Stimulated activated CD4-positive, alpha-beta T cell treated with anti-CD3 and anti-CD28 coated beads, Interleukin-4, amount 100 ng/mL, for 4 hours (primary cell): ENCODE measurements at regions not wholly inside any gene's neighbourhood (a gene's known extent, or its start where the extent isn't known, plus 50 kb on each side); places are given as distances from the start of the nearest gene placed in this dataset.
"Not testable (repeated sequence)": the region's sequence is repeated elsewhere in the genome, so short reads cannot be mapped to it uniquely, and the experiment has no call there.

Experiments
- DNase-seq, 2 experiments: peaks; one replicate each; pipeline ENCODE4 v3.0.0-alpha.2; 2020

GRCh38 chr10:78212060-78212785, 178.6 kb downstream of the RPS24 start:
- DNase-seq, result no peak

- DNase-seq, result no peak
Measured at GRCh38 chr10:78212786-78213175, 179.1 kb downstream of the RPS24 start.

- no peak for DNase-seq
Measured at GRCh38 chr10:78214955-78215354, 181.3 kb downstream of the RPS24 start.

GRCh38 chr10:78215645-78216044, 182.0 kb downstream of the RPS24 start:
- DNase-seq, result peak in 1 of 2 experiments; percentile 2

GRCh38 chr10:78217336-78217735, 183.7 kb downstream of the RPS24 start:
- no peak for DNase-seq

- DNase-seq, result no peak
Measured at GRCh38 chr10:78218798-78219490, 185.3 kb downstream of the RPS24 start.

GRCh38 chr10:78219568-78219967, 185.9 kb downstream of the RPS24 start:
- DNase-seq, result not testable (repeated sequence)

GRCh38 chr10:78220781-78221180, 187.1 kb downstream of the RPS24 start:
- no peak for DNase-seq

GRCh38 chr10:78222096-78222790, 188.6 kb downstream of the RPS24 start:
- DNase-seq, result no peak

GRCh38 chr10:78223088-78223487, 189.4 kb downstream of the RPS24 start:
- no peak for DNase-seq

- DNase-seq, result no peak
Measured at GRCh38 chr10:78224602-78225001, 190.9 kb downstream of the RPS24 start.

- no peak for DNase-seq
Measured at GRCh38 chr10:78225594-78225993, 191.9 kb downstream of the RPS24 start.

- no peak for DNase-seq
Measured at GRCh38 chr10:78229489-78229888, 195.8 kb downstream of the RPS24 start.

GRCh38 chr10:78229950-78230675, 196.4 kb downstream of the RPS24 start:
- DNase-seq, result no peak

GRCh38 chr10:78231327-78231726, 197.7 kb downstream of the RPS24 start:
- DNase-seq, result no peak

GRCh38 chr10:78231939-78232338, 198.3 kb downstream of the RPS24 start:
- DNase-seq, result no peak

- no peak for DNase-seq
Measured at GRCh38 chr10:78236416-78237015, 202.9 kb downstream of the RPS24 start.

GRCh38 chr10:78237951-78238350, 204.3 kb downstream of the RPS24 start:
- DNase-seq, result not testable (repeated sequence)

GRCh38 chr10:78247266-78247665, 213.6 kb downstream of the RPS24 start:
- DNase-seq, result no peak

- DNase-seq, result no peak
Measured at GRCh38 chr10:78247821-78248220, 214.2 kb downstream of the RPS24 start.

GRCh38 chr10:78248651-78249464, 215.2 kb downstream of the RPS24 start:
- DNase-seq, result no peak

- DNase-seq, result no peak
Measured at GRCh38 chr10:78249690-78250089, 216.0 kb downstream of the RPS24 start.
